ENCODE measurements at regions not wholly inside any gene's neighbourhood (a gene's known extent, or its start where the extent isn't known, plus 50 kb on each side); places are given as distances from the start of the nearest gene placed in this dataset.

DNA sequence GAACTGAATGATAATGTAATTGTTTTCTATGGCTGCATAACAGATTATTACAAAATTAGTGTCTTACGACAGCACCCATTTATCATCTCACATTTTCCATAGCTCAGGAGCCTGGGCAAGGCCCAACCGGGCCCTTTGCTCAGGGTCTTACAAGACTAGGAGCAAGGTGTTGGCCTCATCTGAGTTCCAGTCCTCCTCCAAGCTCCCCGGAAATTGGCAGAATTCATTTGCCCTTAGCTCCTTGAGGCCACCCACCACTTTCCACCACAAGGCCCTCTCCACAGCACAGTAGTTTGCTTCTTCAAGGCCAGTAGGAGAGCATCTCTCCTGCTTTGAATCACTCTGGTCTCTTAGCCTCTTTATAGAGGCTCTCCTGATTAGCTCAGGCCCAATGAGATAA is 89.2 kb upstream of the SALL3 start:
- in situ Hi-C loops (cut with MboI; ENCODE audit: low pct_unique_long_range_greater_than_20kb, low sequenced_read_pairs, unreplicated experiment) = no loop called here
- TF ChIP-seq, protein P1, sequence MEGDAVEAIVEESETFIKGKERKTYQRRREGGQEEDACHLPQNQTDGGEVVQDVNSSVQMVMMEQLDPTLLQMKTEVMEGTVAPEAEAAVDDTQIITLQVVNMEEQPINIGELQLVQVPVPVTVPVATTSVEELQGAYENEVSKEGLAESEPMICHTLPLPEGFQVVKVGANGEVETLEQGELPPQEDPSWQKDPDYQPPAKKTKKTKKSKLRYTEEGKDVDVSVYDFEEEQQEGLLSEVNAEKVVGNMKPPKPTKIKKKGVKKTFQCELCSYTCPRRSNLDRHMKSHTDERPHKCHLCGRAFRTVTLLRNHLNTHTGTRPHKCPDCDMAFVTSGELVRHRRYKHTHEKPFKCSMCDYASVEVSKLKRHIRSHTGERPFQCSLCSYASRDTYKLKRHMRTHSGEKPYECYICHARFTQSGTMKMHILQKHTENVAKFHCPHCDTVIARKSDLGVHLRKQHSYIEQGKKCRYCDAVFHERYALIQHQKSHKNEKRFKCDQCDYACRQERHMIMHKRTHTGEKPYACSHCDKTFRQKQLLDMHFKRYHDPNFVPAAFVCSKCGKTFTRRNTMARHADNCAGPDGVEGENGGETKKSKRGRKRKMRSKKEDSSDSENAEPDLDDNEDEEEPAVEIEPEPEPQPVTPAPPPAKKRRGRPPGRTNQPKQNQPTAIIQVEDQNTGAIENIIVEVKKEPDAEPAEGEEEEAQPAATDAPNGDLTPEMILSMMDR (IDR thresholded peaks at IDR 0.05; ENCODE audit: extremely low read depth, insufficient read depth, missing control alignments) = no peak
- no peak for DNase-seq (ENCODE audit: low spot score)

DNA sequence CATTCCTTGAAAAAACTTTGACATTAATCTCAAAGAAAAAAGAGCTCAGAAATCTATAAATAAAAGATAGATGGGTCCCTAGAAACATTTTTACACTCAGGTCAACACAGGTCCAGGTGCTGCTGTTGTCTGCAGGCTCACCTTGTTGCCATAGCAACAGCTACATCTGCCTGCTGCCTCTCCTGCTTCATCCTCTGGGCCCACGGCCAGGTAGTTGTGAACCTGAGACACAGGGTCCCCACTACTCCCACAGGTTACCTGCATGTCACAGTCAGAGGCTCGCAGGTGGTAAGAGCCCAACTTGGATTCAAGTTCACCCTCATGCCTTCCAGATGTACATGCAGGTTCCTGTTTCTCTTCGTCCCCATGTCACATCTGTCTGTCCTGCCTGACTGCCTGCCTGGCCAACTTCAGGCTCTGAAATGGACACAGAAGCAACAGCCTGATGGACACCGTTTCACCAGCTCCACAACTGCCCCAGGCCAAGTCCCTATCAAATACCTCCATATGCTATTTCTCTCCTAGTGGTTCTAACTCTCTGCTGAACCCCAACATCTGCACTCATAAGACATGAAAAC is 88.3 kb upstream of the SALL3 start:
- DNase-seq (ENCODE audit: low spot score) = no peak
- in situ Hi-C loops (cut with MboI; ENCODE audit: low pct_unique_long_range_greater_than_20kb, low sequenced_read_pairs, unreplicated experiment) = no loop called here
- TF ChIP-seq, protein P1 (IDR thresholded peaks at IDR 0.05; ENCODE audit: extremely low read depth, insufficient read depth, missing control alignments) = no peak

DNA sequence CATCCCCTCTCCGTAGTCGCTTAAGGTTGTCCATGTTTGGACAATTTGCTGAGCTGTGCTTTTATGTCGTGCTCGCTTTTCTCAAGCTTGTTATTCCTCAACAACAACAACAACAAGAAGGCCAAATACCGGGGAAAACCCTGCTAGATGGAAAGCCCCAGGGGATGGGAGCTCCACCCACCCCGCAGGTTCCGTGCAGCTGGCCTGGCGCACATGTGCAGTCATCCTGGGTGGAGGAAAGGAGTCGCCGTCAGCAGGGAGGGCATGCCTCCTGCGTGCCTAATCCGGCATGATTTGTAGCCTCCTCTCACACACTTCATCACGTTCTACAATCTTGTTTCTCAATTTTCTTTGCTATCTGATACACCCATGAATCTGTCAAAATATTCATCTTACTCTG is 87.4 kb upstream of the SALL3 start:
- in situ Hi-C loops (cut with MboI; ENCODE audit: low pct_unique_long_range_greater_than_20kb, low sequenced_read_pairs, unreplicated experiment) = no loop called here
- no peak for DNase-seq (ENCODE audit: low spot score)
- TF ChIP-seq, protein P1 (IDR thresholded peaks at IDR 0.05; ENCODE audit: extremely low read depth, insufficient read depth, missing control alignments) = no peak

DNA sequence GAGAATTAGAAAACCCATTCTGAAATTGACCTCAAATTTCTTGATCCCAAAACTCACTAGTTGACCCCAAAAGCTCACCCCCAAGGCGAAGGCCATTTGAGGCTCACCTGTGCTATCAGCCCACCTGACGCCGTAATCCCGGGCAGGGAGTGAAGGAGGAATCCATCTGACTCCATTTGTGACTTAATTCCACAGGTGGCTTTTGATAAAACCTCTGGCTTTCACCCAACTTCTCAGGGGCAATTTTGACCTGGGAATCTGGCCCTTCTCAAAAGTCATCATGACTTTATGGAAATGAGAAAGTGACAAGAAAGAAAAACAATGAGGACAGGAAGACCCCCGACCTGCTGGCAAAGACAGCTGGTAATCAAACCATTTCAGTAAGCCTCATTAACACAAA is 86.9 kb upstream of the SALL3 start:
- TF ChIP-seq, protein P1 (IDR thresholded peaks at IDR 0.05; ENCODE audit: extremely low read depth, insufficient read depth, missing control alignments) = no peak
- no peak for DNase-seq (ENCODE audit: low spot score)
- in situ Hi-C loops (cut with MboI; ENCODE audit: low pct_unique_long_range_greater_than_20kb, low sequenced_read_pairs, unreplicated experiment) = no loop called here

DNA sequence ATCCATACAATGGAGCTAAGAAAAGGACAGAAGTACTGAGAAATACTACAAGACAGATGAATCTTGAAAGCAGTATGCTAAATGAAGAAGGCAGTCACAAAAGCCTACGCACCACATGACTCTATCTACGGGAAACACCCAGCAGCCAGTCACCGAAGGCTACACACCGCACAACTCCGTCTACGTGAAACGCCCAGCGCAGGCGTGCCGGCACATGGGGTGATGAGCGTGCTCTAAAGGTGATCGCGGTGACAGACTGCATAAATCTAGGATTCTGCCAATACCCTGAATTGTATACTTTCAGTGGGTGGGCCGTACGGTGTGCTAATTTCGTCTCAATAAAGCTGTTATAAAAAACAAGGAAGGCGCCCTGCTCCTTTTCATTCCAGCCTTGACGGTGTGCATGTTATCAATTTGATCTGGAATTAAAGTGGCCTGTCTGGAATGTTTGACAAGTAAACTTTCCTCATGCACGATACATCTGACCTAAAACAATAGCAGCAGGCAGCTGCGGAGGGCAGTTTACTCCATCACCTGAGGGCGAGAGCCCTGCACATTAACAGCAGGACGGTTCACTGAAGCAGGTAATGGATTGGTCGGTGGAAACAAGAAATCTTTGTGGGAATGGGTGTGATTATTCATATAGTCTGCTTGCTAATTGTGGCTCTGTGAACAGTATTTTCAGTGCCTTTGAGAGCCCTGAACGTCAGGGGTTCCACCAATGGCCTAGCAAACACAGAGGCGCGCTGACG is 86.2 kb upstream of the SALL3 start:
- TF ChIP-seq, protein P1 (IDR thresholded peaks at IDR 0.05; ENCODE audit: extremely low read depth, insufficient read depth, missing control alignments) = no peak
- no peak for DNase-seq (ENCODE audit: low spot score)
- in situ Hi-C loops (cut with MboI; ENCODE audit: low pct_unique_long_range_greater_than_20kb, low sequenced_read_pairs, unreplicated experiment) = no loop called here

DNA sequence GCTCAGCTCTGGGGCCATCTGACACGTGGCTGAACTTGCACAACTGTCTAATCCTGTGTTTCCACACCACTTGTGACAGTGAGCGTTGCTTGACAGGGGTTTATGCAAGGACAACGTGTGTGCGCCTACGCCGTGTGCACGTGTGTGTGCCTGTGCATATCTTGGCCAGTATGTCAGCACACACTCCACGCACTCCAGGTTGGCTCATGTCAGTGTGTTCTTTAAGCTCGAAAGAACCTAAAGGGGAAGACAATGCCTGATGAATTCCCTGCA is 85.6 kb upstream of the SALL3 start:
- in situ Hi-C loops (cut with MboI; ENCODE audit: low pct_unique_long_range_greater_than_20kb, low sequenced_read_pairs, unreplicated experiment) = no loop called here
- no peak for DNase-seq (ENCODE audit: low spot score)
- TF ChIP-seq, protein P1 (IDR thresholded peaks at IDR 0.05; ENCODE audit: extremely low read depth, insufficient read depth, missing control alignments) = no peak
